Hepatocyte (in vitro differentiated cells): ENCODE measurements at regions not wholly inside any gene's neighbourhood (a gene's known extent, or its start where the extent isn't known, plus 50 kb on each side); places are given as distances from the start of the nearest gene placed in this dataset.
"Not testable (repeated sequence)": the region's sequence is repeated elsewhere in the genome, so short reads cannot be mapped to it uniquely, and the experiment has no call there.

ENCODE experiments used
- DNase-seq: peaks from one replicate; pipeline ENCODE4 v3.0.0-alpha.2; 2016; ENCODE audit warnings: low spot score
- H2AFZ ChIP-seq: fragments of 200-600 bp; sonication (generic); 2 replicates; pipeline ENCODE4 v1.6.0; 2016; ENCODE audit warnings: antibody characterized with exemption, mild to moderate bottlenecking
- H3K27ac ChIP-seq: fragments of 200-600 bp; sonication (generic); 2 replicates; pipeline ENCODE4 v1.5.1; 2016; ENCODE audit warnings: mild to moderate bottlenecking
- H3K27me3 ChIP-seq: fragments of 200-600 bp; sonication (generic); 2 replicates; pipeline ENCODE4 v1.6.1; 2016
- H3K36me3 ChIP-seq: fragments of 200-600 bp; sonication (generic); replicated peaks from 2 replicates; pipeline ENCODE4 v1.5.1; 2016; ENCODE audit warnings: low read depth; ENCODE audit not compliant: insufficient read depth
- H3K4me1 ChIP-seq: fragments of 200-600 bp; sonication (generic); 2 replicates; pipeline ENCODE4 v1.5.1; 2016; ENCODE audit warnings: mild to moderate bottlenecking, moderate library complexity; ENCODE audit not compliant: insufficient read depth
- H3K4me2 ChIP-seq: fragments of 200-600 bp; sonication (generic); 2 replicates; pipeline ENCODE4 v1.6.0; 2016
- H3K4me3 ChIP-seq: fragments of 200-600 bp; sonication (generic); 2 replicates; pipeline ENCODE4 v1.5.1; 2016; ENCODE audit warnings: mild to moderate bottlenecking
- H3K79me2 ChIP-seq: fragments of 200-600 bp; sonication (generic); 2 replicates; pipeline ENCODE4 v1.6.0; 2017; ENCODE audit warnings: mild to moderate bottlenecking
- H3K9me2 ChIP-seq: fragments of 200-600 bp; sonication (generic); replicated peaks from 2 replicates; pipeline ENCODE4 v1.6.0; 2017; ENCODE audit warnings: mild to moderate bottlenecking; ENCODE audit not compliant: insufficient read depth
- H3K9me3 ChIP-seq: fragments of 200-600 bp; sonication (generic); 2 replicates; pipeline ENCODE4 v1.5.1; 2016; ENCODE audit warnings: low read depth, mild to moderate bottlenecking
- H4K20me1 ChIP-seq: fragments of 200-600 bp; sonication (generic); 2 replicates; pipeline ENCODE4 v1.6.0; 2016; ENCODE audit warnings: mild to moderate bottlenecking; ENCODE audit not compliant: insufficient read depth, poor library complexity, severe bottlenecking
- EZH2 ChIP-seq: fragments of 200-600 bp; sonication (generic); IDR thresholded peaks from 2 replicates; pipeline ENCODE4 v1.6.1; 2016; ENCODE audit warnings: antibody characterized with exemption, mild to moderate bottlenecking, borderline replicate concordance
- EZH2phosphoT487 ChIP-seq: fragments of 200-600 bp; sonication (generic); IDR thresholded peaks from one replicate; pipeline ENCODE4 v1.6.1; 2018; ENCODE audit warnings: antibody characterized with exemption, mild to moderate bottlenecking, low read depth, moderate library complexity; ENCODE audit not compliant: unreplicated experiment, severe bottlenecking
- WGBS: methylation state at CpG from one replicate; pipeline ENCODE4 v1.1.6; 2016; ENCODE audit warnings: low lambda C conversion rate; ENCODE audit errors: missing lambda C conversion rate; 5-methylcytosine and 5-hydroxymethylcytosine counted together
- TF ChIP-seq, protein P1 (sequence below): fragments of 200-600 bp; sonication (generic); IDR thresholded peaks from 2 replicates; pipeline ENCODE4 v1.5.1; 2016; ENCODE audit warnings: antibody characterized with exemption, mild to moderate bottlenecking; ENCODE audit not compliant: poor library complexity

DNA sequence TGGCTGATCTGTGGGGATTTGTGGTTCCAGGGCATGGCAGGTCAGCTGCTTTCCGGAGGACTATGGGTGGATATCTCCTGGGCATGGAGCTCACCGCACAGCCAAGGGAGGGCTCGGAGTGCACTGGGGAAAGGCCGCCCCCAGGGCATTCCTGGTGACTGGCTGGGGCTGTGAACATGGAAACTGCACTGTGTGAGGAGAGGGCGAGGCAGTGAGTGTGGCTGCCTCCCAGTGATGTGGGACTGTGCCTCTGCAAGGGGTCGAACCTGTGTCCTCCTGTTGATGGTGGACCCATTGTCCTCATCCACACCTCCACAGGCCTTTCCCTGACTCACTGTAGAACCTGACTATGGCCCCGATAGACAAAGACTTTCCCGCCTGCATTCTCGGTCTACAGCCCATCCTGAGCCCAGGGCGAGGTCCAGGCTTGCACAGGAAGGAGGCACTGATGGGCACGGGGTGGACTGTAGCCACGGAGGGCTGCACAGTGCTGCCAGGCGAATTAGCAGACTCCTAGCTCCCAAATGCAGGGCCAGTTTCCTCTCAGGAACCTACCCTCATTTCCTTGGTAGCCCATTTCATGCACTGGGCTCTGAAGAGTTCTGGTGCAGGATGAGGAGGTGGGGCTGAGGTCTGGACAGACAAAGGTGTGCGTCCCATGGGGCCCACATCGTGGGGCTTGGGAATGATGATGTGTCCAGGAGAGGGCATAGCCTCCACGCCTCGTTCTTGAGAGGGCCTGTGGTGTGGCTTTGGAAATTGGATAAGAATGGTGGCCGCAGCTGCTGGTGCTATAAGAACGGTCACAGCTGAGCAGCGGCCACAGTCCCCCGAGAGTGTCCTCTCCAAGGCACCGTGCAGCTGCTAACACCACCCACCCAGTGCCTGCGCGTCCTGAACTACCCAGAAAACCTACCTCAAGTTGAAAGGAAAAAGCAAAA is 415.1 kb downstream of the TMEM121 start:
- TF ChIP-seq, protein P1, sequence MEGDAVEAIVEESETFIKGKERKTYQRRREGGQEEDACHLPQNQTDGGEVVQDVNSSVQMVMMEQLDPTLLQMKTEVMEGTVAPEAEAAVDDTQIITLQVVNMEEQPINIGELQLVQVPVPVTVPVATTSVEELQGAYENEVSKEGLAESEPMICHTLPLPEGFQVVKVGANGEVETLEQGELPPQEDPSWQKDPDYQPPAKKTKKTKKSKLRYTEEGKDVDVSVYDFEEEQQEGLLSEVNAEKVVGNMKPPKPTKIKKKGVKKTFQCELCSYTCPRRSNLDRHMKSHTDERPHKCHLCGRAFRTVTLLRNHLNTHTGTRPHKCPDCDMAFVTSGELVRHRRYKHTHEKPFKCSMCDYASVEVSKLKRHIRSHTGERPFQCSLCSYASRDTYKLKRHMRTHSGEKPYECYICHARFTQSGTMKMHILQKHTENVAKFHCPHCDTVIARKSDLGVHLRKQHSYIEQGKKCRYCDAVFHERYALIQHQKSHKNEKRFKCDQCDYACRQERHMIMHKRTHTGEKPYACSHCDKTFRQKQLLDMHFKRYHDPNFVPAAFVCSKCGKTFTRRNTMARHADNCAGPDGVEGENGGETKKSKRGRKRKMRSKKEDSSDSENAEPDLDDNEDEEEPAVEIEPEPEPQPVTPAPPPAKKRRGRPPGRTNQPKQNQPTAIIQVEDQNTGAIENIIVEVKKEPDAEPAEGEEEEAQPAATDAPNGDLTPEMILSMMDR: no peak
- no peak for TF ChIP-seq EZH2
- TF ChIP-seq EZH2phosphoT487: no peak
- Histone ChIP-seq H3K36me3 (no peaks in the 10 kb centered on the region), H3K79me2 (no peaks in the 10 kb centered on the region), H3K4me2 (no peak overlapping the region), H2AFZ (no peak overlapping the region), H3K4me3 (no peak overlapping the region), H3K9me3 (no peaks in the 10 kb centered on the region), H3K27me3 (no peaks in the 10 kb centered on the region), H3K9me2 (no peaks in the 10 kb centered on the region), H3K4me1 (no peaks in the 10 kb centered on the region), H4K20me1 (no peaks in the 10 kb centered on the region), H3K27ac (no peak overlapping the region)
- no peak for DNase-seq
- 66% methylated on average over 24 of the region's 24 CpGs for WGBS

DNA sequence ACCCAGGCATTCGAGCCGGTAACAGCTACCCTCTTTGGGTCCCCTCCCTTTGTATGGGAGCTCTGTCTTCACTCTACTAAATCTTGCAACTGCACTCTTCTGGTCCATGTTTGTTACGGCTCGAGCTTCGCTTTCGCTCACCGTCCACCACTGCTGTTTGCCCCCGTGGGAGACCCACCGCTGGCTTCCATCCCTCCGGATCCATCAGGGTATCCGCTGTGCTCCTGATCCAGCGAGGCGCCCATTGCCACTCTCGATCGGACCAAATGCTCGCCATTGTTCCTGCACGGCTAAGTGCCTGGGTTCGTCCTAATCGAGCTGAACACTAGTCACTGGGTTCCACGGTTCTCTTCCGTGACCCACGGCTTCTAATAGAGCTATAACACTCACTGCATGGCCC is 416.3 kb downstream of the TMEM121 start:
- H2AFZ ChIP-seq, DNase-seq, H3K36me3 ChIP-seq, H3K27me3 ChIP-seq, H3K4me3 ChIP-seq, H4K20me1 ChIP-seq, H3K27ac ChIP-seq, H3K4me1 ChIP-seq, H3K4me2 ChIP-seq, H3K79me2 ChIP-seq, H3K9me3 ChIP-seq, H3K9me2 ChIP-seq: not testable (repeated sequence)
- WGBS: 85% methylated on average over 21 of the region's 22 CpGs

GRCh38 chr14:105943973-105944602 is 417.7 kb downstream of the TMEM121 start:
- TF ChIP-seq EZH2 (no peak), EZH2phosphoT487 (no peak)
- TF ChIP-seq, protein P1: no peak
- DNase-seq: no peak
- Histone ChIP-seq H3K27me3 (no peaks in the 10 kb centered on the region), H3K79me2 (no peaks in the 10 kb centered on the region), H4K20me1 (no peaks in the 10 kb centered on the region), H3K4me1 (no peaks in the 10 kb centered on the region), H3K4me3 (no peak overlapping the region), H3K9me3 (no peaks in the 10 kb centered on the region), H2AFZ (no peak overlapping the region), H3K36me3 (no peaks in the 10 kb centered on the region), H3K9me2 (no peaks in the 10 kb centered on the region), H3K4me2 (no peak overlapping the region), H3K27ac (no peak overlapping the region)
- 76% methylated on average over 12 of the region's 12 CpGs for WGBS
